ENCODE measurements at regions not wholly inside any gene's neighbourhood (a gene's known extent, or its start where the extent isn't known, plus 50 kb on each side); places are given as distances from the start of the nearest gene placed in this dataset.

DNA sequence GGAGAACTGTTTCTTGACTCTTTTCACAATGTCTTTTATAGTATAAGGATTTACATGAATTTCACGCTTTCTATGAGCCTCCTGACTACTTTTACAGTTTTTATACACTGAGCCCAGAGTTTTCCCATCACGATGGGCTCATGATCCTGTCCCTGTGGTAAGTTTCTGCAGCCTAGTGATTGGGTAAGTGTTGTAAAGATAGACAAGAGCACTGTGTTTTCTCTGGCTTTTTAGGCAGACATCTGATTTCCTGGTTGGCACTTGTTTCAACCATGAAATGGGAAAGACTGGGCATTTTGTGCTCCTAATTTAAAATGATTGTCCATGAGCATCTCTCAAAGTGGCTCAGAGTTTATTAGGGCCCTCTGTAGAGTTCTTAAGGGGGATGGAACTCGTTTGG lies 299.0 kb downstream of the FAT3 start:
- no peak for DNase-seq
- Mint-ChIP-seq H3K27me3 (no peaks in the 10 kb centered on the region), H3K9me3 (peaks cover 0 to 5% (median 0%) of the 10 kb centered on the region in 9 donors), H3K4me3 (no peak overlapping the region), H3K36me3 (no peaks in the 10 kb centered on the region), H3K27ac (no peak overlapping the region), H3K4me1 (no peaks in the 10 kb centered on the region)
- ATAC-seq = no peak
- POLR2A ChIA-PET = no interaction called here

DNA sequence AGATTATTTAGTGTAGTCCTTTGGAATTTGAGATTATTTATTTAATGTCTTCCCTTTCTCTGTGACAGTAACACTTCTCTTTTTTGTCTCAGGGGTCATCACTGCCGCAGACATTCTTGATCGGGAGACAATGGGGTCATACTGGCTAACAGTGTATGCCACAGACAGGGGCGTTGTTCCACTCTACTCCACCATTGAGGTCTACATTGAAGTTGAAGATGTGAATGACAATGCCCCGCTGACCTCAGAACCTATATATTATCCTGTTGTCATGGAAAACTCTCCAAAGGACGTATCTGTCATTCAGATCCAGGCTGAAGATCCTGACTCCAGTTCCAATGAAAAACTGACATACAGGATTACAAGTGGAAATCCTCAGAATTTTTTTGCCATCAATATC lies 299.9 kb downstream of the FAT3 start:
- no peaks in the 10 kb centered on the region for H3K36me3 Mint-ChIP-seq
- no peaks in the 10 kb centered on the region for H3K4me1 Mint-ChIP-seq
- peaks cover 0 to 5% (median 0%) of the 10 kb centered on the region in 9 donors for H3K9me3 Mint-ChIP-seq
- POLR2A ChIA-PET = no interaction called here
- DNase-seq (no peak), ATAC-seq (no peak)
- no peak overlapping the region for H3K27ac Mint-ChIP-seq
- H3K4me3 Mint-ChIP-seq = no peak overlapping the region
- peaks cover 0 to 3% (median 0%) of the 10 kb centered on the region in 5 donors for H3K27me3 Mint-ChIP-seq

DNA sequence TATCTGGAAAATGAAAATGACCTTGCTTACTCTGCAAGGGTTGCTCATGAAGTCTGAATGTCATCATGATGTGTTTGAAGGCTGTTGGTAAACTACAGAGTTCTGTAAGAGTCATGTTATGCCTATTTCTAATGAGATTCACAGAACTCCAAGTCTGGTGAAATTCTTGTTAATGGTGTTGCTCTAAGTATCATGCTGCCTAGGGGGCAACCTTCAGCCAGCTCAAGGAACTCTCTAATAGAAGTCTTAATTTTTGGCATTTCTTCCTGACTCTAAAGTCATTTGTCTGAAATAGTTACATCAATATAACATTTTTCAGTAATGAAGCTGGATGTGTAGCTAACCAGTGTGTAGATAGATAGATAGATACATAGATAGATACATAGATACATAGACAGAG lies 302.8 kb downstream of the FAT3 start:
- Mint-ChIP-seq H3K27me3 (peaks cover 0 to 3% (median 0%) of the 10 kb centered on the region in 5 donors), H3K4me3 (no peak overlapping the region), H3K36me3 (no peaks in the 10 kb centered on the region), H3K27ac (no peak overlapping the region), H3K9me3 (no peaks in the 10 kb centered on the region), H3K4me1 (no peaks in the 10 kb centered on the region)
- POLR2A ChIA-PET = no interaction called here
- DNase-seq (no peak), ATAC-seq (no peak)

DNA sequence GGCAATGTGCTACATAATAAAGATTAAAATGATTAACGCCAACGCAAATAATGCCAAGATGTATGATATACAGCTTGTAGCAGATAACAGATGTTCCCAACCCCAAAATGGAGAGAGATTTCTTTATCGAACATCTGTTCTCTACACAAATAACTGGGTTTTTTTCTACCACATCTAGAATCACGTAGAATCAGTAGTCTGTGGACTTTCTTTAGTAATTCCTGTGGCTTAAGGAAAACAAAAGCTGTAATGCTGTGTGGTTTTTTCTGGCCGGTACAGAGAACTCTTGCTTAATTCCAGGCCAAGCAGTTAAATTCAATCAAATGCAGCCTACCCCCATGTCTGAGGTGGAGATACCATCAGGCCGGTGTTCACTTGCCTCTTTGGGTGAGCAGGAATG lies 303.4 kb downstream of the FAT3 start:
- Mint-ChIP-seq H3K9me3 (no peaks in the 10 kb centered on the region), H3K27me3 (peaks cover 0 to 3% (median 0%) of the 10 kb centered on the region in 5 donors), H3K4me3 (no peak overlapping the region), H3K36me3 (no peaks in the 10 kb centered on the region), H3K27ac (no peak overlapping the region), H3K4me1 (no peaks in the 10 kb centered on the region)
- ATAC-seq (no peak), DNase-seq (no peak)
- POLR2A ChIA-PET = no interaction called here

DNA sequence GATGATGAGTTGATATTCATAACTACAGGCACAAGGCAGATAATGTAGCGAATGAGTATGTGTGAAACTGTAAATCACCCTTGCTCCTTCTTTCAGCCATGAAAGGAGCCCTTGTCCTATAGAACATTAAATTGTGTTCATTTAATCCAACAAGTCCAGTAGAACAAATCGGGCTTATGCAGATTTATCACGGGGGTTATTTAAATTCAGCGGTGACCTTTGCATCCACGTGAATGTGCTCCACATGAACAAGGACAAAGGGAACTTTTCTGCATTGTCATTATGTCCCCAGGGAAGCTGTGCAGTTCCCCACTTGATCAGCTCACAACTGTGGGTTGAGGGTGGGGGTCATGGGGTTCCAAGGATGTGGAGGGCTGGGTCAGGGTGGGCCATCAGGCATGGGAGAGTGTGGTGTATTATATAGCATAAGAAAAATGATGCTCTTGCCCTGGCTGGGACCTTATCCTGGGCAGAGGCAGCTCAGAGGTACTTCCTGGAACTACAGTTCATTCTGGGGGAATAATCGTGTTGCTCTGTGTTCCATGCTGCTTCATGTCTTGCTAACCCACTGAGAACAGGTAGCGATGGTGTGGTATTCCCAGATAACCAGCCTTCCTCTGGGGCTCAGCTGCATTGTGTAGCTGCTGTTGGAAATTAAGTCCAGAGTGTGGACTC lies 306.6 kb downstream of the FAT3 start:
- Mint-ChIP-seq H3K4me3 (no peak overlapping the region), H3K9me3 (no peaks in the 10 kb centered on the region), H3K27me3 (peaks cover 0 to 7% (median 0%) of the 10 kb centered on the region in 5 donors), H3K27ac (no peak overlapping the region), H3K4me1 (no peaks in the 10 kb centered on the region), H3K36me3 (no peaks in the 10 kb centered on the region)
- POLR2A ChIA-PET = no interaction called here
- ATAC-seq (no peak), DNase-seq (no peak)

DNA sequence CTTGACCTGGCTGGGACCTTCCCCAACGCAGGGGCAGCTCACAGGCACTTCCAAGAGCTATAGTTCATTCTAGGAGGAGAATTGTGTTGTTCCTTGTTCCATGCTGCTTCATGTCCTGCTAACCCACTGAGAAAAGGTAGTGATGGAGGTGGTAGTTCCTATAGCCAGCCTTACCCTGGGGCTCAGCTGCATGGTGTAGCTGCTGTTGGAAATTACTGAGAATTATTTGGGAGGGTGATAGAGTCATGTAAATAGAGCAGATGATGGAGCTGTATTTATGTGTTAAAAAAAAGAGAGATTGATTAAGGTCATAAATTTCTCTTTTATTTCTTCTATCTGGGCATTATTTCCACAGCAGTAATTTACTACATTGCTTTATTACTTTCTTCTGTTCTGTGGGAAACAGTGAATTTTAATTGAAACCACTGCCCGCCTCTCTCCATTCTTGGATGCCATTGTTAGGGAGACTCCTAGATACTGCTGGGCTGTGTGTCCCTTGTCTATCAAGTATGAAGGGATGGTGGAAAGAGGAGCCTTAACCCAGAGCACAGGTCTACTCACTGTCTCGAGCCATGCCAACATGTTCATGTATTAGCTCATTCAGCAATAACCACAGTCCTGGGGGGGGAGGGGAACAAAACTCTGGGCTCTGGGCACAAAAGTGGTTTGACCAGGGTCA lies 309.2 kb downstream of the FAT3 start:
- no peaks in the 10 kb centered on the region for H3K4me1 Mint-ChIP-seq
- H3K27me3 Mint-ChIP-seq = peaks cover 0 to 6% (median 0%) of the 10 kb centered on the region in 5 donors
- ATAC-seq (no peak), DNase-seq (no peak)
- no peak overlapping the region for H3K4me3 Mint-ChIP-seq
- H3K36me3 Mint-ChIP-seq = no peaks in the 10 kb centered on the region
- no peaks in the 10 kb centered on the region for H3K9me3 Mint-ChIP-seq
- POLR2A ChIA-PET = no interaction called here
- H3K27ac Mint-ChIP-seq = no peak overlapping the region

DNA sequence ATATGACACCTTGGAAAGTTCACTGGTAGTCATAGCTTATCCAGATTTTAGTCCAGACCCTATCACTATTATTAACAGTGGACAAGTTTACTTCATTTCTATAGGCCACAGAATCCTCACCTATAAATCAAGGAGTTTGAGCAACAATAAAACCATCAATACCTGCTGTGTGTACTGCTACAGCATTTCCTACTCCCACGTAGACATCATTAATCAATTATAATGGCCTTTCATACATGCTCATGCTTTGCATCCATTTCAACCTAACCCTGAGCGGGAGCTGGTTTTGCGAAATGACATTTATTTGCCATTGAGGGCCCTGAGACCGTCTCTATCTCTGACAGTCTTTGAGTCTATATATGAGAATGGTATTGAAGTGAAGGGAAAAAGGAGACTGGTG lies 312.3 kb downstream of the FAT3 start:
- Mint-ChIP-seq H3K27me3 (peaks cover 0 to 4% (median 0%) of the 10 kb centered on the region in 5 donors), H3K27ac (no peak overlapping the region), H3K9me3 (no peaks in the 10 kb centered on the region), H3K4me1 (no peaks in the 10 kb centered on the region), H3K4me3 (no peak overlapping the region), H3K36me3 (no peaks in the 10 kb centered on the region)
- POLR2A ChIA-PET = no interaction called here
- DNase-seq (no peak), ATAC-seq (no peak)

DNA sequence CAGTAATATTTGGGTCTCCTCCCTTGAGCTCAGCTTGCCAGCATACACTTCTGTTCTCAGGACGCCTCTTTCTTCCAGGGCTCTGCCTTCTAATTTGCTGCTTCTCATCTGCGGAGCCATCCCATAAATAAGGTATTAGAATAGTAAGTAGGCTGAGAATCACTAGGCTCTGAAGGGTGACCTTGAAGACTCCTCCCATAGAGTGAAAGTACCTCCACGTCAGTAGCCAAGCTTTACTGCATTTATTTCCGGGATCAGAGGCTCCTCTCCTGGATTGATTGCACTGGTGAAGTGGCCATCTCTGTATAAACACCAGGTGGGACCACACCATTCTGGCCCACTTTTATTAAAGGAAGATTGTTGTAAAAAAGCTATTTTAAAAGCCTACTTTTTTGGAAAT lies 315.5 kb downstream of the FAT3 start:
- Mint-ChIP-seq H3K9me3 (peaks cover 0 to 1% (median 0%) of the 10 kb centered on the region in 9 donors), H3K36me3 (no peaks in the 10 kb centered on the region), H3K4me3 (no peak overlapping the region), H3K27ac (no peak overlapping the region), H3K27me3 (no peaks in the 10 kb centered on the region), H3K4me1 (no peaks in the 10 kb centered on the region)
- no peak for ATAC-seq
- POLR2A ChIA-PET = no interaction called here
- DNase-seq = no peak

DNA sequence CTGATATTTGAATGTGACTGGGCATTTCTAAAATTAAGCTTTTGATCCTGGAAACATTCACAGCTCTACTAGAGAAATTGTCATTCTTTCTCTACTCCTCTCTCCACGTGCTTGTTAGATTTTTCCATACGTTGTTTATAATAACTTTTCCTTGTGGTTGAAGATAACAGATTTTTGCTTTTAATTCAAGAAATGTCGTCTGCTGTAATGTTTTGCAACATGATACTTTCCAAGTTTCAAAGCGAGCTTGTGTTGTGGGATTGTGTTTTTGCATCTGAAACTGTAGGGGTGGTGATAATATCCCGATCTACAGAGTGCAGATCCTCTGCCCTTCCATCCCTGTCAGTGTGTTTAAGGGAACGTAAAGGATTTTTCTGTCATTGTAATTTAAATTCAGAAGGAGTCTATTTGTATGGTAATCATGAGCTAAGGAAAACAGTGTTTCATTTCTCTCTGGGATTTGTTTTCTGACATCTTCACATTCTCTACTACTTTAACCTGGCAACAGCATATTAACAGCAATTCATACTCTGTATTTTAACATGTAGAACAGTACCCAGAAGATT lies 321.4 kb downstream of the FAT3 start:
- no peak overlapping the region for H3K4me3 Mint-ChIP-seq
- no peaks in the 10 kb centered on the region for H3K4me1 Mint-ChIP-seq
- DNase-seq (no peak), ATAC-seq (no peak)
- H3K27me3 Mint-ChIP-seq = peaks cover 0 to 2% (median 0%) of the 10 kb centered on the region in 5 donors
- POLR2A ChIA-PET = no interaction called here
- peak overlapping the region in 1 of 10 donors; percentile 56 for H3K27ac Mint-ChIP-seq
- peaks cover 0 to 1% (median 0%) of the 10 kb centered on the region in 9 donors for H3K9me3 Mint-ChIP-seq
- no peaks in the 10 kb centered on the region for H3K36me3 Mint-ChIP-seq

DNA sequence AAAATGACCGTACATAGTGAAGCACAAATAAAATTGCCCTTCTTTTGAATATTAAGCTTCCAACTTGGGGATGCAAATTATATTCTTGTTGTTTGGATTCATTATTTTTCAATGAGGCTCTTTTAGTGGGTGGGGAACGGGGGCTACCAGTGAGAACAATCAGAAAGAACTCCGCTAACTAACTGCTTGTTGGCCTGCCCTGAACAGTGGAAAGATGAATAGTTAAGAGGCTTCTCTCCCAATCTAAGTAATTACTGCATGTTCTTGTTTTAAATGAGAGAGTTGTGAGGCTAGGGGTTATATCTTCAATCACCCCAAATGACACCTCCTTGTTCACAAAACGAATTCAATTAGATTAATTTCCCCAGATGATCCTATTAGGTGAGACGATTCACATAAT lies 322.0 kb downstream of the FAT3 start:
- POLR2A ChIA-PET = no interaction called here
- DNase-seq (no peak), ATAC-seq (no peak)
- Mint-ChIP-seq H3K4me3 (no peak overlapping the region), H3K4me1 (no peaks in the 10 kb centered on the region), H3K27me3 (peaks cover 0 to 5% (median 0%) of the 10 kb centered on the region in 5 donors), H3K9me3 (peaks cover 0 to 1% (median 0%) of the 10 kb centered on the region in 9 donors), H3K36me3 (no peaks in the 10 kb centered on the region), H3K27ac (no peak overlapping the region)

DNA sequence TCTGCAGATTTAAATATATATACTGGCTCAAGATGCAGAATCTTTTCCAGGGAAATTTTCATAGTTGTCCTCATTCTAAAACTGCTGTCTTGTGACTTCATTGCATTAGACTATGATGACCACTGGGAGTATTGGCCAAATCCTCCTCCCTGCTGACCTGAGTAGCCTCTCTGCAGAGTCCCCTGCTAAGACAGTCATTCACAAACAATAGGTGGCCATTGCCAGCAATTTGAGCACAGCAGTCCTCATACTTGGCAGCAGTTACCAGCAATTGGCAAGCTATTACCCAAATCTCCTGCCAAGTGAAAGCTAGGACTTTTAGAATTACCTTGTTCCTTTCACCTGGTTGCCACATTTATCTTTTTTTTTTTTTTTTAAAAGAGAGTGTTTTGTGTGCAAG lies 325.8 kb downstream of the FAT3 start:
- Mint-ChIP-seq H3K36me3 (no peaks in the 10 kb centered on the region), H3K4me1 (no peaks in the 10 kb centered on the region), H3K27me3 (peaks cover 0 to 5% (median 0%) of the 10 kb centered on the region in 5 donors), H3K4me3 (no peak overlapping the region), H3K27ac (no peak overlapping the region), H3K9me3 (no peaks in the 10 kb centered on the region)
- POLR2A ChIA-PET = no interaction called here
- DNase-seq = no peak
- ATAC-seq = no peak

DNA sequence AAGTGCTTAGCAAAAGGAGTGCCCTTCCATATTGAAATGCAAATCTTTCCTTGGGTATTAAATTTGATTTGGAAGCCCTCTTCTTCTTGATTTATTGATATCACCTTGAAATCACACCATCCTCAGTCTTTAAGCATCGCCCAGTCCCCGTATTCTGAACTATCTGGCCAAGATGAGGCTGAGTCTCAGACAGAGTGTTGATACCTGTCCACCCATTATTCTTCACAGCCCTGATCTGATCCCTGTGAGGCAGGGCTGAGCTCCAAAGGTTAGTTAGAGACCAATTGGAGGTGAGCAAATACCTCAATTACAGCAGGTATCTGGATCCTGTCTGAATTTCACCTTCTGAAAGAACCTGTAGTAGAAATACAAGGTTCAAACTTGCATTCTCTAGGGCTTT lies 326.3 kb downstream of the FAT3 start:
- no peak overlapping the region for H3K27ac Mint-ChIP-seq
- ATAC-seq (no peak), DNase-seq (no peak)
- no peak overlapping the region for H3K4me3 Mint-ChIP-seq
- no peaks in the 10 kb centered on the region for H3K4me1 Mint-ChIP-seq
- peaks cover 0 to 5% (median 0%) of the 10 kb centered on the region in 5 donors for H3K27me3 Mint-ChIP-seq
- no peaks in the 10 kb centered on the region for H3K9me3 Mint-ChIP-seq
- POLR2A ChIA-PET = no interaction called here
- no peaks in the 10 kb centered on the region for H3K36me3 Mint-ChIP-seq

DNA sequence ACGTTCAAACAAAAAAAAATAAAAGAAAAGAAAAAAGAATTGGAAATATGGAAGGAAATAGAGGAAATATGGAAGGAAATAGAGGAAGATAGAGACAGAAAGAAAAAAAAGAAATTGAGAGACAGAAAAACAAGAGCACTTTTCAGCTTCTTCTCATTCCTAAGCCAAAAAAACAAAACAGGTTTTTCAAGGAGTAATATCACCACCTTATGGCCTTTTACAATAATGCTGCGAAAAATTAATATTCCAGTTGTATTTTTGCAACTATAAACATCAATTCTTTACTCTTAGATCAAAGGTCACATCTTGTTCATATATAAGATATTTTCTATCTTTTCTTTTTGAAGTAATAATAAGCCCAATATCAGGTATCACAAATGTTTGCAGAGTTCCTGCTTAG lies 328.3 kb downstream of the FAT3 start:
- no peaks in the 10 kb centered on the region for H3K36me3 Mint-ChIP-seq
- POLR2A ChIA-PET = no interaction called here
- DNase-seq (no peak), ATAC-seq (no peak)
- no peak overlapping the region for H3K4me3 Mint-ChIP-seq
- H3K27ac Mint-ChIP-seq = no peak overlapping the region
- peaks cover 0 to 5% (median 0%) of the 10 kb centered on the region in 5 donors for H3K27me3 Mint-ChIP-seq
- H3K9me3 Mint-ChIP-seq = no peaks in the 10 kb centered on the region
- no peaks in the 10 kb centered on the region for H3K4me1 Mint-ChIP-seq

DNA sequence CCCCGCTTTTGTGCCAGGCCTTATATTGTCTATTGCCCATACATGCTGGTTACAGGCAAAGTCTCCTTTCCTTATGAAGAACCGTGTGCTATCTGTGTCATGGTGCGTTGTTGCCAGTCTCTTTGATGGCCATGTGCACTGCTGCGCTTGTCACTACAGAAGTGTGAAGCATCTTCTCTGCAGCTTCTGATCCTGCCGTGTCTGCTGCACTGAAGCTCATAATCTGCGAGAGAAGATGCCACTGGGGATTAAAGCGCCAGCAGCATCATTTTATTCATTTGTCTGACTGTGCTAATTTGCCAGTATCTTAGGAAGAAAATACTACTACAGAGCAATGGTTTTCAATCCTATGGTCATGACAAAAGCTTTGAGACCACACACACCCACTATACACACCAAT lies 330.1 kb downstream of the FAT3 start:
- no peak for DNase-seq
- H3K36me3 Mint-ChIP-seq = no peaks in the 10 kb centered on the region
- ATAC-seq = no peak
- POLR2A ChIA-PET = no interaction called here
- H3K27ac Mint-ChIP-seq = no peak overlapping the region
- peaks cover 0 to 5% (median 0%) of the 10 kb centered on the region in 5 donors for H3K27me3 Mint-ChIP-seq
- H3K4me3 Mint-ChIP-seq = no peak overlapping the region
- H3K4me1 Mint-ChIP-seq = no peaks in the 10 kb centered on the region
- H3K9me3 Mint-ChIP-seq = no peaks in the 10 kb centered on the region
